K562 (cell line): ENCODE measurements at regions not wholly inside any gene's neighbourhood (a gene's known extent, or its start where the extent isn't known, plus 50 kb on each side); places are given as distances from the start of the nearest gene placed in this dataset.

ENCODE experiments used
- ATAC-seq: fragments of 200-7000 bp; cut with Tn5 transposase; 3 replicates; pipeline ENCODE4 v1.9.1; 2020; ENCODE audit warnings: moderate library complexity
- BruUV-seq: library from RNA; stranded (reverse); fragments of 400-500 nt; replicated peaks from 2 replicates; lab custom pipeline; 2021; lab: Mats Ljungman, UMichigan
- CTCF ChIA-PET: fragments of 300-600 bp; formaldehyde crosslinking; extraction: SDS; loops from one replicate; lab custom pipeline; 2021; ENCODE audit warnings: low intra/inter-chr PET ratio; lab: Yijun Ruan, JAX
- POLR2A ChIA-PET: fragments of 300-600, 350-650 bp; sonication (Branson Sonifier 250); formaldehyde crosslinking; extraction: SDS; loops from one replicate; lab custom pipeline; 2021; ENCODE audit warnings: antibody characterized with exemption, inconsistent platforms; lab: Yijun Ruan, JAX
- DNase-seq, 4 experiments: peaks; one replicate each; pipeline versions ENCODE4 v3.0.0 to v3.0.0-alpha.2; 2011 to 2018; ENCODE audit warnings: low spot score in 3 of 4, mixed read lengths in 3 of 4; ENCODE audit errors: extremely low read depth in 1 of 4
- FAIRE-seq: peaks from 2 replicates; lab custom pipeline; 2011; peaks lifted over from hg19 to GRCh38; lab: Jason Lieb, UNC
- H2AFZ ChIP-seq: 2 replicates; pipeline ENCODE4 v1.6.0; 2011; ENCODE audit warnings: low read depth, low read length, control low read depth, inconsistent platforms
- H3K27ac ChIP-seq: fragments of 200-600 bp; 3 replicates; pipeline ENCODE4 v1.8.0; 2011; ENCODE audit warnings: low read depth, mild to moderate bottlenecking, control low read depth, inconsistent platforms, low read length, moderate library complexity, mixed read lengths; ENCODE audit errors: extremely low read depth
- H3K27me3 ChIP-seq, 2 experiments: fragments of 300-600 bp in 1 of 2; 2 replicates in 1 of 2; 3 replicates in 1 of 2; pipeline versions ENCODE4 v1.6.0 to v1.8.0; 2011; ENCODE audit warnings: inconsistent platforms in 2 of 2, low read length in 2 of 2, mild to moderate bottlenecking in 1 of 2, mixed read lengths in 1 of 2, moderate library complexity in 1 of 2; ENCODE audit not compliant: control insufficient read depth in 2 of 2, insufficient read depth in 2 of 2
- H3K36me3 ChIP-seq: fragments of 300-600 bp; 3 replicates; pipeline ENCODE4 v1.8.0; 2011; ENCODE audit warnings: mild to moderate bottlenecking, low read length, inconsistent platforms; ENCODE audit not compliant: control insufficient read depth, insufficient read depth
- H3K4me1 ChIP-seq, 2 experiments: fragments of 200-600 bp in 1 of 2; replicated peaks in 1 of 2; 2 replicates in 1 of 2; 3 replicates in 1 of 2; pipeline versions ENCODE4 v1.5.1 to v1.8.0; 2011; ENCODE audit warnings: inconsistent platforms in 2 of 2, low read length in 2 of 2, mild to moderate bottlenecking in 1 of 2, mixed read lengths in 1 of 2, moderate library complexity in 1 of 2; ENCODE audit not compliant: control insufficient read depth in 2 of 2, insufficient read depth in 2 of 2
- H3K4me2 ChIP-seq: 2 replicates; pipeline ENCODE4 v1.6.1; 2011; ENCODE audit warnings: low read length, control low read depth, inconsistent platforms, mixed read lengths; ENCODE audit not compliant: insufficient read depth
- H3K4me3 ChIP-seq: fragments of 200-600 bp; sonication (generic), shearing (Covaris generic); 2 replicates; pipeline ENCODE4 v1.5.1; 2016; ENCODE audit warnings: control low read depth, inconsistent platforms
- H3K79me2 ChIP-seq: fragments of 200-600 bp; 3 replicates; pipeline ENCODE4 v1.8.0; 2011; ENCODE audit warnings: low read length, inconsistent platforms; ENCODE audit not compliant: control insufficient read depth, insufficient read depth
- H3K9ac ChIP-seq, 2 experiments: 2 replicates each; pipeline versions ENCODE4 v1.6.0 to v1.6.1; 2011; ENCODE audit warnings: low read depth in 2 of 2, low read length in 2 of 2, control low read depth in 1 of 2, inconsistent platforms in 1 of 2, mild to moderate bottlenecking in 1 of 2, mixed read lengths in 1 of 2; ENCODE audit not compliant: insufficient read depth in 1 of 2
- H3K9me1 ChIP-seq: one replicate; pipeline ENCODE4 v1.6.0; 2011; ENCODE audit warnings: inconsistent platforms, mild to moderate bottlenecking, low read length, moderate library complexity; ENCODE audit not compliant: control insufficient read depth, insufficient read depth
- H3K9me3 ChIP-seq: replicated peaks from 2 replicates; pipeline ENCODE4 v1.5.1; 2011; ENCODE audit warnings: low read depth, low read length, inconsistent platforms; ENCODE audit not compliant: control insufficient read depth, insufficient read depth
- H4K20me1 ChIP-seq: replicated peaks from 2 replicates; pipeline ENCODE4 v1.6.1; 2011; ENCODE audit warnings: low read length, inconsistent platforms, mixed read lengths; ENCODE audit not compliant: control insufficient read depth, insufficient read depth
- AFF1 ChIP-seq, 2 experiments: fragments of 450-650 bp; IDR thresholded peaks; 2 replicates each; pipeline ENCODE4 v1.6.1; 2018; ENCODE audit warnings: mild to moderate bottlenecking in 2 of 2, low read depth in 1 of 2; ENCODE audit not compliant: partially characterized antibody in 2 of 2
- CHD4 ChIP-seq: fragments of 200-600 bp; sonication (generic); IDR thresholded peaks from 3 replicates; pipeline ENCODE4 v1.6.1; 2012; ENCODE audit warnings: low read depth, mild to moderate bottlenecking, mixed read lengths, low read length, inconsistent platforms; ENCODE audit not compliant: insufficient read depth, insufficient replicate concordance, poor library complexity, severe bottlenecking
- CREM ChIP-seq: IDR thresholded peaks from 2 replicates; pipeline ENCODE4 v1.6.1; 2014; ENCODE audit warnings: antibody characterized with exemption, low read depth
- EGR1 ChIP-seq: fragments of 450-650 bp; conservative IDR thresholded peaks from 2 replicates; pipeline ENCODE4 v1.6.1; 2017; ENCODE audit warnings: mild to moderate bottlenecking
- ELF1 ChIP-seq: fragments of 200-800 bp; sonication (Bioruptor generic); IDR thresholded peaks from 2 replicates; pipeline ENCODE4 v1.6.1; 2016; ENCODE audit warnings: missing genetic modification characterization, missing compliant biosample characterization
- ETV6 ChIP-seq, 3 experiments: fragments of 150-350 bp in 1 of 3; sonication (generic) in 1 of 3; formaldehyde crosslinking in 1 of 3; IDR thresholded peaks; 2 replicates each; pipeline versions ENCODE4 v1.6.1 to v1.8.0; 2014 to 2022; ENCODE audit warnings: borderline replicate concordance in 2 of 3, low read depth in 2 of 3, antibody characterized with exemption in 1 of 3, low read length in 1 of 3, mild to moderate bottlenecking in 1 of 3, missing genetic modification reagents in 1 of 3
- FOXO4 ChIP-seq: fragments of 450-650 bp; formaldehyde crosslinking; IDR thresholded peaks from 2 replicates; pipeline ENCODE4 v1.4.0; 2020; ENCODE audit warnings: mild to moderate bottlenecking, moderate library complexity
- MNT ChIP-seq, 2 experiments: fragments of 450-650 bp; conservative IDR thresholded peaks; 2 replicates each; pipeline ENCODE4 v1.6.1; 2017; ENCODE audit warnings: mild to moderate bottlenecking in 2 of 2, moderate library complexity in 2 of 2
- NR1H2 ChIP-seq: sonication (generic); formaldehyde crosslinking; IDR thresholded peaks from 2 replicates; pipeline ENCODE4 v1.4.0; 2020; ENCODE audit warnings: mild to moderate bottlenecking, missing genetic modification reagents
- RCOR1 ChIP-seq, 2 experiments: IDR thresholded peaks; 2 replicates each; pipeline ENCODE4 v1.6.1; 2012; ENCODE audit warnings: low read depth in 2 of 2, low read length in 2 of 2, borderline replicate concordance in 1 of 2, improper control_type of control experiment in 1 of 2
- SOX6 ChIP-seq: fragments of 450-650 bp; IDR thresholded peaks from 2 replicates; pipeline ENCODE4 v1.6.1; 2014; ENCODE audit warnings: mild to moderate bottlenecking
- ZKSCAN3 ChIP-seq: fragments of 250-450 bp; sonication (Bioruptor Pico); IDR thresholded peaks from 2 replicates; pipeline ENCODE4 v1.4.0; 2020
- WGBS: fragments of 100-300 bp; shearing (Covaris generic); methylation state at CpG from one replicate; pipeline ENCODE4 v1.1.6; 2016; ENCODE audit warnings: low coverage, mixed read lengths; ENCODE audit not compliant: insufficient coverage; ENCODE audit errors: missing lambda C conversion rate; 5-methylcytosine and 5-hydroxymethylcytosine counted together
- in situ Hi-C: fragments of 300-500 bp; cut with MboI; formaldehyde crosslinking; loops from 4 replicates; pipeline ENCODE4 v1.15.0; 2018; ENCODE audit warnings: inconsistent platforms, mixed read lengths
- intact Hi-C: fragments of 100-400 bp; cut with micrococcal nuclease; formaldehyde crosslinking; loops from 2 replicates; pipeline ENCODE4 v1.14.2; 2022

GRCh38 chr7:67377939-67378862 lies 381.6 kb downstream of the TYW1 start:
- Histone ChIP-seq H3K27ac (no peak overlapping the region), H3K36me3 (no peaks in the 10 kb centered on the region), H3K27me3 (no peaks in the 10 kb centered on the region; a peak in 1 of 5 replicates), H3K4me1 (no peaks in the 10 kb centered on the region; a peak in 1 of 5 replicates), H3K4me2 (no peak overlapping the region), H3K9me1 (no peaks in the 10 kb centered on the region), H3K4me3 (no peak overlapping the region), H3K79me2 (no peaks in the 10 kb centered on the region), H2AFZ (peak overlapping the region; percentile 2; the same call in 1 of the 2 replicates), H3K9ac (peak overlapping the region in 1 of 2 experiments; percentile 43; a peak in 1 of 4 replicates), H4K20me1 (no peaks in the 10 kb centered on the region), H3K9me3 (peaks cover 8% of the 10 kb centered on the region)
- DNase-seq (peak; percentile 78 to 88 (median 83)), FAIRE-seq (peak; percentile 80), ATAC-seq (peak; percentile 100)
- POLR2A ChIA-PET, result interaction anchor here (0.6 to 1.0 kb wide), 2 partner anchors 10 to 1326 kb away, joined by 3 read pairs; no protein-coding TSS in a partner anchor
- WGBS, result 10% methylated on average over 16 of the region's 16 CpGs
- BruUV-seq, result no TSS peak
- intact Hi-C loops (loop anchor here (5.0 kb wide), 2 partner anchors 104 to 249 kb away; no protein-coding TSS in a partner anchor), in situ Hi-C loops (no loop called here)
- CTCF ChIA-PET, result interaction anchor here (0.5 kb wide), 1 partner anchor 685 kb away, joined by 7 read pairs; no protein-coding TSS in a partner anchor
- TF ChIP-seq AFF1 (IDR thresholded peaks at IDR 0.05; ENCODE audit: low read depth in 1 of 2, partially characterized antibody in 2 of 2), result no peak
- no peak for TF ChIP-seq ETV6 (IDR thresholded peaks at IDR 0.05; ENCODE audit: borderline replicate concordance in 1 of 2, low read depth in 2 of 2, low read length in 1 of 2)
- TF ChIP-seq ETV6 (CRISPR knock-in tag; IDR thresholded peaks at IDR 0.05; ENCODE audit: borderline replicate concordance), result no peak
- TF ChIP-seq EGR1, result peak; percentile 32; the same call in 1 of the 2 replicates
- peak in 1 of 2 experiments; percentile 39; a peak in 1 of 4 replicates for TF ChIP-seq RCOR1 (IDR thresholded peaks at IDR 0.05; ENCODE audit: borderline replicate concordance in 1 of 2, low read depth in 2 of 2, low read length in 2 of 2)
- TF ChIP-seq MNT (conservative IDR thresholded peaks at IDR 0.05), result peak; percentile 34 to 52; a peak in 2 of 4 replicates
- no peak for TF ChIP-seq CHD4
- no peak for TF ChIP-seq FOXO4
- TF ChIP-seq NR1H2 (CRISPR knock-in tag), result no peak
- TF ChIP-seq SOX6, result no peak
- TF ChIP-seq CREM, result peak; percentile 23; the same call in 1 of the 2 replicates
- TF ChIP-seq ELF1 (tag), result no peak
- TF ChIP-seq ZKSCAN3, result no peak
